ENCODE measurements at regions not wholly inside any gene's neighbourhood (a gene's known extent, or its start where the extent isn't known, plus 50 kb on each side); places are given as distances from the start of the nearest gene placed in this dataset.

DNA sequence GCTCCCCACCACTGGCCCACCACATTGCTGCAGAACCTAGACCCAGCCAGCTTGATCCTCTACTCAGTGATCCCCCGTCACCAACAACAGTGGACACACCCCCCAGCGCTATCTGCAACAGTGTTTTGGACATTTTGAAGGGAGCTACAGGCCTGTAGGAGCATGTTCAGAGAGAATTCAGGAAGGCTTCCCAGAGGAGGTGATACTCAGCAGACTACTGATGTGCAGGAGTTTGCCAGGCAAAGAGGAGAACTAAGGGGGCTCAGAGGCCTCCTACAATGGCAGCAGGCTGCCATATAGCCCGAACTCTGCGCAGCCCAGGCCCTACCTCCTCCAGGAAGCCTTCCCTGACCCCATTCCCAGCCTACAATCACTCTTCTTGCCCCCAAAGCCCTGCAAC, 70.0 kb downstream of the SYNE3 start:
- no peaks in the 10 kb centered on the region for H3K9me3 ChIP-seq (replicated peaks; ENCODE audit: control insufficient read depth, insufficient read depth, low read length)
- no TSS peak for BruUV-seq (replicated peaks)
- no peak overlapping the region for H3K4me3 ChIP-seq (replicated peaks in 1 of 3; ENCODE audit: insufficient read depth in 1 of 3, low read depth in 1 of 3, low read length in 3 of 3)
- FAIRE-seq, result no peak
- ChIA-PET POLR2A (no interaction called here), CTCF (interaction anchor here (1.2 to 8.0 kb wide), 5 partner anchors 13 to 113 kb away, joined by 3 to 78 read pairs (median 6); no protein-coding TSS in a partner anchor)
- no peaks in the 10 kb centered on the region for H4K20me1 ChIP-seq (replicated peaks; ENCODE audit: control insufficient read depth, extremely low read depth, insufficient read depth, low read length)
- no peaks in the 10 kb centered on the region for H3K4me1 ChIP-seq (ENCODE audit: control insufficient read depth, extremely low read depth, insufficient read depth, low read length)
- H3K36me3 ChIP-seq (ENCODE audit: control insufficient read depth in 2 of 2, extremely low read depth in 1 of 2, insufficient read depth in 2 of 2, low read length in 2 of 2), result peaks cover 0 to under 1% of the 10 kb centered on the region in 2 experiments
- no peak overlapping the region for H2AFZ ChIP-seq (ENCODE audit: low read depth, low read length)
- no peak overlapping the region for H3K27ac ChIP-seq (ENCODE audit: insufficient read depth, low read depth, low read length)
- dilution Hi-C loops (cut with MboI; ENCODE audit: extremely low pct_ligation_motif_present, low sequenced_read_pairs) (no loop called here), intact Hi-C loops (cut with micrococcal nuclease) (no loop called here)
- no peak for DNase-seq (ENCODE audit: low read depth, low spot score)
- no peak overlapping the region for H3K4me2 ChIP-seq (ENCODE audit: insufficient read depth, low read length)
- H3K9ac ChIP-seq (replicated peaks; ENCODE audit: extremely low read depth, insufficient read depth, low read length), result no peak overlapping the region
- no peaks in the 10 kb centered on the region for H3K27me3 ChIP-seq (ENCODE audit: control insufficient read depth in 2 of 2, insufficient read depth in 2 of 2, low read length in 2 of 2)
- H3K9me1 ChIP-seq (replicated peaks; ENCODE audit: control insufficient read depth, extremely low read depth, insufficient read depth, low read length), result no peaks in the 10 kb centered on the region
- TF ChIP-seq EZH2 (IDR thresholded peaks at IDR 0.05; ENCODE audit: borderline replicate concordance, low read depth, low read length, severe bottlenecking), result no peak
- no peak for TF ChIP-seq POLR2A (IDR thresholded peaks at IDR 0.05; ENCODE audit: low read depth, low read length)
- H3K79me2 ChIP-seq (ENCODE audit: control insufficient read depth, insufficient read depth, low read length), result no peaks in the 10 kb centered on the region

GRCh38 chr14:95445676-95446075, 70.8 kb downstream of the SYNE3 start:
- no peak for FAIRE-seq
- dilution Hi-C loops (cut with MboI; ENCODE audit: extremely low pct_ligation_motif_present, low sequenced_read_pairs), result no loop called here
- CTCF ChIA-PET, result interaction anchor here (0.7 to 8.0 kb wide), 8 partner anchors 14 to 549 kb away, joined by 3 to 78 read pairs (median 4); no protein-coding TSS in a partner anchor

More at GRCh38 chr14:95445676-95446075, 70.8 kb downstream of the SYNE3 start:
- BruUV-seq (replicated peaks), result no TSS peak
- POLR2A ChIA-PET, result no interaction called here
- no peak overlapping the region for H3K27ac ChIP-seq (ENCODE audit: insufficient read depth, low read depth, low read length)
- H3K79me2 ChIP-seq (ENCODE audit: control insufficient read depth, insufficient read depth, low read length), result no peaks in the 10 kb centered on the region
- H3K9me3 ChIP-seq (replicated peaks; ENCODE audit: control insufficient read depth, insufficient read depth, low read length), result no peaks in the 10 kb centered on the region
- H3K36me3 ChIP-seq (ENCODE audit: control insufficient read depth in 2 of 2, extremely low read depth in 1 of 2, insufficient read depth in 2 of 2, low read length in 2 of 2), result no peaks in the 10 kb centered on the region
- H3K4me2 ChIP-seq (ENCODE audit: insufficient read depth, low read length), result no peak overlapping the region
- H3K9me1 ChIP-seq (replicated peaks; ENCODE audit: control insufficient read depth, extremely low read depth, insufficient read depth, low read length), result no peaks in the 10 kb centered on the region
- H3K9ac ChIP-seq (replicated peaks; ENCODE audit: extremely low read depth, insufficient read depth, low read length), result no peak overlapping the region
- H3K4me3 ChIP-seq (replicated peaks in 1 of 3; ENCODE audit: insufficient read depth in 1 of 3, low read depth in 1 of 3, low read length in 3 of 3), result no peak overlapping the region
- no peaks in the 10 kb centered on the region for H4K20me1 ChIP-seq (replicated peaks; ENCODE audit: control insufficient read depth, extremely low read depth, insufficient read depth, low read length)
- DNase-seq (ENCODE audit: low read depth, low spot score), result no peak
- no peaks in the 10 kb centered on the region for H3K27me3 ChIP-seq (ENCODE audit: control insufficient read depth in 2 of 2, insufficient read depth in 2 of 2, low read length in 2 of 2)
- H2AFZ ChIP-seq (ENCODE audit: low read depth, low read length), result no peak overlapping the region
- intact Hi-C loops (cut with micrococcal nuclease), result no loop called here
- no peaks in the 10 kb centered on the region for H3K4me1 ChIP-seq (ENCODE audit: control insufficient read depth, extremely low read depth, insufficient read depth, low read length)
- no peak for TF ChIP-seq JUN (IDR thresholded peaks at IDR 0.05; ENCODE audit: borderline replicate concordance, insufficient read depth, insufficient read length, low read depth)
- no peak for TF ChIP-seq POLR2A (IDR thresholded peaks at IDR 0.05; ENCODE audit: low read depth, low read length)
- TF ChIP-seq EZH2 (IDR thresholded peaks at IDR 0.05; ENCODE audit: borderline replicate concordance, low read depth, low read length, severe bottlenecking), result no peak
- no peak for TF ChIP-seq GATA2 (IDR thresholded peaks at IDR 0.05; ENCODE audit: insufficient read depth, insufficient read length, low read depth, low read length)
- TF ChIP-seq FOS (IDR thresholded peaks at IDR 0.05; ENCODE audit: borderline replicate concordance, insufficient read depth, low read length), result no peak
- no peak for TF ChIP-seq CTCF (IDR thresholded peaks at IDR 0.05; ENCODE audit: extremely low read depth in 1 of 2, insufficient read depth in 1 of 2, low read depth in 1 of 2, low read length in 2 of 2)
- no peak for TF ChIP-seq MAX (IDR thresholded peaks at IDR 0.05; ENCODE audit: insufficient read depth, insufficient read length)
- no peak for TF ChIP-seq MYC (IDR thresholded peaks at IDR 0.05; ENCODE audit: low read depth, low read length)
- no peak for TF ChIP-seq POLR2AphosphoS5 (IDR thresholded peaks at IDR 0.05; ENCODE audit: insufficient read depth, low read depth, low read length)

Measured in endothelial cell of umbilical vein (primary cell).